H9 (cell line): ENCODE measurements at regions not wholly inside any gene's neighbourhood (a gene's known extent, or its start where the extent isn't known, plus 50 kb on each side); places are given as distances from the start of the nearest gene placed in this dataset.

ENCODE experiments used
- DNase-seq: peaks from one replicate; pipeline ENCODE4 v3.0.0-alpha.2; 2017
- H2AFZ ChIP-seq: one replicate; pipeline ENCODE4 v1.6.1; 2013; ENCODE audit warnings: mild to moderate bottlenecking, low read length, control low read depth, moderate library complexity
- H2AK5ac ChIP-seq: 2 replicates; pipeline ENCODE4 v1.6.1; 2013; ENCODE audit warnings: low read length, control low read depth, mixed read lengths; ENCODE audit not compliant: insufficient read length
- H2BK120ac ChIP-seq: one replicate; pipeline ENCODE4 v1.6.1; 2013; ENCODE audit warnings: low read depth, mild to moderate bottlenecking, low read length, control low read depth, inconsistent platforms; ENCODE audit not compliant: poor library complexity, severe bottlenecking
- H2BK12ac ChIP-seq: 2 replicates; pipeline ENCODE4 v1.6.1; 2013; ENCODE audit warnings: low read length, control low read depth, mixed read lengths, low read depth; ENCODE audit not compliant: insufficient read length
- H2BK15ac ChIP-seq: 2 replicates; pipeline ENCODE4 v1.6.1; 2013; ENCODE audit warnings: low read depth, low read length, control low read depth
- H2BK20ac ChIP-seq: one replicate; pipeline ENCODE4 v1.6.1; 2013; ENCODE audit warnings: low read depth, mild to moderate bottlenecking, low read length, control low read depth, inconsistent platforms; ENCODE audit not compliant: poor library complexity, severe bottlenecking
- H2BK5ac ChIP-seq: 2 replicates; pipeline ENCODE4 v1.6.1; 2013; ENCODE audit warnings: low read length, control low read depth, mixed read lengths; ENCODE audit not compliant: insufficient read length
- H3K14ac ChIP-seq: 2 replicates; pipeline ENCODE4 v1.6.1; 2013; ENCODE audit warnings: low read length, control low read depth; ENCODE audit not compliant: insufficient read depth
- H3K18ac ChIP-seq: 2 replicates; pipeline ENCODE4 v1.6.1; 2013; ENCODE audit warnings: low read depth, mild to moderate bottlenecking, mixed read lengths, low read length, control low read depth; ENCODE audit not compliant: insufficient read length
- H3K23ac ChIP-seq: 2 replicates; pipeline ENCODE4 v1.6.1; 2013; ENCODE audit warnings: low read length, control low read depth, mixed read lengths, low read depth; ENCODE audit not compliant: insufficient read length
- H3K23me2 ChIP-seq: 2 replicates; pipeline ENCODE4 v1.6.1; 2013; ENCODE audit warnings: low read depth, mild to moderate bottlenecking, mixed read lengths, low read length, control low read depth; ENCODE audit not compliant: insufficient read length, poor library complexity, severe bottlenecking
- H3K27ac ChIP-seq: 2 replicates; pipeline ENCODE4 v1.5.1; 2013; ENCODE audit warnings: low read length, control low read depth, mixed read lengths, low read depth; ENCODE audit not compliant: insufficient read length
- H3K27me3 ChIP-seq: 2 replicates; pipeline ENCODE4 v1.6.1; 2013; ENCODE audit warnings: low read length, control low read depth, inconsistent platforms; ENCODE audit not compliant: insufficient read depth
- H3K4ac ChIP-seq: 2 replicates; pipeline ENCODE4 v1.6.1; 2013; ENCODE audit warnings: low read depth, mild to moderate bottlenecking, control low read depth, inconsistent platforms, low read length, moderate library complexity
- H3K4me1 ChIP-seq: 2 replicates; pipeline ENCODE4 v1.6.1; 2013; ENCODE audit warnings: low read length, control low read depth, inconsistent platforms; ENCODE audit not compliant: insufficient read depth
- H3K4me2 ChIP-seq: 2 replicates; pipeline ENCODE4 v1.6.1; 2013; ENCODE audit warnings: low read length, control low read depth, mixed read lengths; ENCODE audit not compliant: insufficient read length, insufficient read depth
- H3K56ac ChIP-seq: 2 replicates; pipeline ENCODE4 v1.6.1; 2013; ENCODE audit warnings: low read depth, mild to moderate bottlenecking, mixed read lengths, low read length, control low read depth; ENCODE audit not compliant: insufficient read length
- H3K79me1 ChIP-seq: 2 replicates; pipeline ENCODE4 v1.6.1; 2013; ENCODE audit warnings: low read depth, mild to moderate bottlenecking, moderate library complexity, low read length, control low read depth, inconsistent platforms; ENCODE audit not compliant: insufficient read depth, poor library complexity, severe bottlenecking
- H3K79me2 ChIP-seq: 2 replicates; pipeline ENCODE4 v1.6.1; 2013; ENCODE audit warnings: low read length, control low read depth, inconsistent platforms; ENCODE audit not compliant: insufficient read depth
- H3K9ac ChIP-seq: 2 replicates; pipeline ENCODE4 v1.6.1; 2013; ENCODE audit warnings: low read length, control low read depth, mixed read lengths; ENCODE audit not compliant: insufficient read length; ENCODE audit errors: extremely low read depth
- H3K9me3 ChIP-seq: one replicate; pipeline ENCODE4 v1.6.1; 2013; ENCODE audit warnings: low read depth, low read length, inconsistent platforms; ENCODE audit not compliant: control insufficient read depth
- H3T11ph ChIP-seq: one replicate; pipeline ENCODE4 v1.6.1; 2013; ENCODE audit warnings: mild to moderate bottlenecking, low read length, control low read depth, inconsistent platforms
- H4K20me1 ChIP-seq: one replicate; pipeline ENCODE4 v1.6.1; 2013; ENCODE audit not compliant: control insufficient read depth, insufficient read length, insufficient read depth
- H4K5ac ChIP-seq: 2 replicates; pipeline ENCODE4 v1.6.1; 2013; ENCODE audit warnings: low read depth, mild to moderate bottlenecking, mixed read lengths, low read length, control low read depth; ENCODE audit not compliant: insufficient read length
- H4K8ac ChIP-seq: replicated peaks from 2 replicates; pipeline ENCODE4 v1.6.1; 2013; ENCODE audit warnings: low read length, control low read depth, mixed read lengths, low read depth; ENCODE audit not compliant: insufficient read length
- H4K91ac ChIP-seq: 2 replicates; pipeline ENCODE4 v1.6.1; 2013; ENCODE audit warnings: low read depth, mild to moderate bottlenecking, moderate library complexity, mixed read lengths, low read length, control low read depth; ENCODE audit not compliant: insufficient read length
- H3K27ac Mint-ChIP-seq, 3 experiments: 2 replicates in 2 of 3; 3 replicates in 1 of 3; pipeline ENCODE4 v1.8.0; 2020 to 2021; ENCODE audit warnings: mixed read lengths in 3 of 3, mild to moderate bottlenecking in 1 of 3, moderate library complexity in 1 of 3
- H3K27me3 Mint-ChIP-seq: 2 replicates; pipeline ENCODE4 v1.8.0; 2021; ENCODE audit warnings: low read depth, mild to moderate bottlenecking, moderate library complexity, mixed read lengths
- H3K36me3 Mint-ChIP-seq, 3 experiments: 2 replicates in 2 of 3; 3 replicates in 1 of 3; pipeline ENCODE4 v1.8.0; 2020 to 2021; ENCODE audit warnings: low read depth in 3 of 3, mixed read lengths in 3 of 3; ENCODE audit not compliant: insufficient read depth in 1 of 3
- H3K4me1 Mint-ChIP-seq, 2 experiments: 2 replicates each; pipeline ENCODE4 v1.8.0; 2020; ENCODE audit warnings: mixed read lengths in 2 of 2
- H3K4me3 Mint-ChIP-seq, 2 experiments: 2 replicates in 1 of 2; 3 replicates in 1 of 2; pipeline ENCODE4 v1.8.0; 2020 to 2021; ENCODE audit warnings: mild to moderate bottlenecking in 2 of 2, mixed read lengths in 2 of 2, moderate library complexity in 1 of 2
- H3K9me3 Mint-ChIP-seq, 2 experiments: 2 replicates in 1 of 2; 3 replicates in 1 of 2; pipeline ENCODE4 v1.8.0; 2020; ENCODE audit warnings: mild to moderate bottlenecking in 2 of 2, mixed read lengths in 2 of 2, moderate library complexity in 1 of 2
- CTCF ChIP-seq: fragments of 200-600 bp; sonication (generic); conservative IDR thresholded peaks from 3 replicates; pipeline ENCODE4 v1.8.0; 2021; ENCODE audit warnings: antibody characterized with exemption, mild to moderate bottlenecking
- WGBS: extraction: QIAGEN DNeasy Blood & Tissue Kit; methylation state at CpG from one replicate; pipeline ENCODE4 v1.1.7; 2013; ENCODE audit warnings: missing lambda C conversion rate, low lambda C conversion rate, mixed read lengths; ENCODE audit not compliant: insufficient read length; ENCODE audit errors: extremely low coverage; 5-methylcytosine and 5-hydroxymethylcytosine counted together

DNA sequence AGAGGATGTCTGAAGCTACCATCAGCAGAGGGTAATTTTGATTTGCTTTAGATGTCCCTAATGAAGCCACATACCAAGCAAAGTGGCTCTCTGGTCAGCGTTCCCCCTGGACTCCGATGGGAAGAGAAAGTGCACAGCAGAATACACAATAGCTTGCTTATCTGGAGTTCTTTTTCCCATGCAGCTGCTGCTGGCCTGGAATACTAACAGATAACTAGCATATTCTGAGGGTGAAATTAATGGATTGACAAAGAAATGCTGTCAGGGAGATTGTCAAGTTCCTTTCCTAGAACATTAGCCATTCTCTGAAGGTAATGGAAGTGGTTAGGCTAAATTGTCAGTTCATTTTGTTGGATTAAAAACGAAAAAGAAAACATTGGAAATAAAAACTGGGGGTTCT is 391.3 kb downstream of the FLRT2 start:
- Histone ChIP-seq H2AK5ac (no peak overlapping the region), H3K4ac (no peak overlapping the region), H4K5ac (no peak overlapping the region), H3K9ac (no peak overlapping the region), H3K14ac (no peak overlapping the region), H3K79me1 (no peaks in the 10 kb centered on the region), H2BK120ac (no peak overlapping the region), H2BK15ac (no peak overlapping the region), H3K23ac (no peak overlapping the region), H3K4me2 (no peak overlapping the region), H3K9me3 (no peaks in the 10 kb centered on the region), H3T11ph (no peak overlapping the region), H4K91ac (no peak overlapping the region), H3K23me2 (no peaks in the 10 kb centered on the region), H4K8ac (no peak overlapping the region), H3K27me3 (no peaks in the 10 kb centered on the region), H3K56ac (no peak overlapping the region), H2BK20ac (no peak overlapping the region), H3K18ac (no peak overlapping the region), H2BK12ac (no peak overlapping the region), H3K4me1 (no peaks in the 10 kb centered on the region), H2BK5ac (no peak overlapping the region), H4K20me1 (no peaks in the 10 kb centered on the region), H3K27ac (no peak overlapping the region), H2AFZ (no peak overlapping the region), H3K79me2 (no peaks in the 10 kb centered on the region)
- no peak for DNase-seq
- Mint-ChIP-seq H3K27ac (no peak overlapping the region), H3K27me3 (no peaks in the 10 kb centered on the region; the same call in 1 of the 2 replicates), H3K36me3 (no peaks in the 10 kb centered on the region), H3K4me1 (peaks cover 3 to 5% of the 10 kb centered on the region in 2 experiments; a peak in 1 of 4 replicates), H3K9me3 (no peaks in the 10 kb centered on the region; a peak in 1 of 5 replicates), H3K4me3 (no peak overlapping the region)
- WGBS = no CpG with 5 or more reads among the region's 3 CpGs
- TF ChIP-seq CTCF = no peak
